NB4 (cell line): ENCODE measurements at regions not wholly inside any gene's neighbourhood (a gene's known extent, or its start where the extent isn't known, plus 50 kb on each side); places are given as distances from the start of the nearest gene placed in this dataset.

ENCODE experiments used
- DNase-seq: peaks from one replicate; pipeline ENCODE4 v3.0.0; 2010; ENCODE audit warnings: low read depth
- H3K4me3 ChIP-seq: one replicate; pipeline ENCODE4 v1.5.1; 2011; ENCODE audit warnings: mild to moderate bottlenecking, low read depth, low read length, moderate library complexity
- CTCF ChIP-seq: IDR thresholded peaks from one replicate; pipeline ENCODE4 v1.5.1; 2012; ENCODE audit warnings: low read depth, low read length
- MAX ChIP-seq: IDR thresholded peaks from 2 replicates; pipeline ENCODE4 v1.6.1; 2011; ENCODE audit warnings: low read depth, low read length
- MYC ChIP-seq: IDR thresholded peaks from 2 replicates; pipeline ENCODE4 v1.6.1; 2011; ENCODE audit warnings: low read depth, low read length
- POLR2A ChIP-seq: IDR thresholded peaks from 2 replicates; pipeline ENCODE4 v1.6.1; 2011; ENCODE audit warnings: mild to moderate bottlenecking; ENCODE audit not compliant: insufficient read length; ENCODE audit errors: extremely low read depth

- no peak for DNase-seq
- no peak overlapping the region for H3K4me3 ChIP-seq
- no peak for TF ChIP-seq POLR2A
- TF ChIP-seq CTCF: no peak
- TF ChIP-seq MAX: no peak
- no peak for TF ChIP-seq MYC
Observed at GRCh38 chr22:22369964-22370270, 125.3 kb downstream of the VPREB1 start.

GRCh38 chr22:22371031-22371541 lies 126.5 kb downstream of the VPREB1 start:
- TF ChIP-seq MAX (no peak), POLR2A (no peak), CTCF (peak; percentile 15), MYC (no peak)
- no peak overlapping the region for H3K4me3 ChIP-seq
- peak; percentile 13 for DNase-seq

GRCh38 chr22:22372086-22372485 lies 127.5 kb downstream of the VPREB1 start:
- no peak overlapping the region for H3K4me3 ChIP-seq
- no peak for DNase-seq
- TF ChIP-seq MAX (no peak), POLR2A (no peak), MYC (no peak), CTCF (no peak)

- no peak for TF ChIP-seq CTCF
- no peak for TF ChIP-seq MYC
- no peak for TF ChIP-seq POLR2A
- no peak for TF ChIP-seq MAX
- DNase-seq: peak; percentile 30
- H3K4me3 ChIP-seq: no peak overlapping the region
Observed at GRCh38 chr22:22374163-22374562, 129.6 kb downstream of the VPREB1 start.

GRCh38 chr22:22374579-22374978 lies 130.0 kb downstream of the VPREB1 start:
- no peak overlapping the region for H3K4me3 ChIP-seq
- DNase-seq: no peak
- no peak for TF ChIP-seq MAX
- TF ChIP-seq CTCF: no peak
- no peak for TF ChIP-seq MYC
- TF ChIP-seq POLR2A: no peak
